H1 (cell line): ENCODE measurements at regions not wholly inside any gene's neighbourhood (a gene's known extent, or its start where the extent isn't known, plus 50 kb on each side); places are given as distances from the start of the nearest gene placed in this dataset.

Experiments
- CTCF ChIA-PET: fragments of 300-600 bp; sonication (Branson Sonifier 250); formaldehyde crosslinking; loops from one replicate; lab custom pipeline; 2021; ENCODE audit not compliant: partially characterized antibody; lab: Charles Lee
- POLR2A ChIA-PET: fragments of 300-600 bp; sonication (Branson Sonifier 250); formaldehyde crosslinking; loops from one replicate; lab custom pipeline; 2021; ENCODE audit warnings: inconsistent platforms; ENCODE audit not compliant: partially characterized antibody; lab: Charles Lee
- DNase-seq, 2 experiments: peaks; one replicate each; pipeline versions ENCODE4 v3.0.0 to v3.0.0-alpha.2; 2010 to 2022; ENCODE audit warnings: low spot score in 2 of 2, low read depth in 1 of 2, mixed read lengths in 1 of 2
- FAIRE-seq: peaks from 2 replicates; lab custom pipeline; 2011; peaks lifted over from hg19 to GRCh38; lab: Jason Lieb, UNC
- H2AFZ ChIP-seq: 2 replicates; pipeline ENCODE4 v1.8.1; 2012; ENCODE audit warnings: low read length, inconsistent platforms
- H2AK5ac ChIP-seq: 2 replicates; pipeline ENCODE4 v1.6.1; 2013; ENCODE audit warnings: low read depth, low read length
- H2BK120ac ChIP-seq: replicated peaks from 2 replicates; pipeline ENCODE3; 2013; ENCODE audit warnings: low read depth, low read length, inconsistent platforms
- H2BK12ac ChIP-seq: 2 replicates; pipeline ENCODE4 v1.6.1; 2013; ENCODE audit warnings: low read depth, low read length
- H2BK15ac ChIP-seq: 2 replicates; pipeline ENCODE4 v1.6.1; 2013; ENCODE audit warnings: low read length
- H2BK20ac ChIP-seq: 2 replicates; pipeline ENCODE4 v1.6.1; 2013; ENCODE audit warnings: low read length
- H2BK5ac ChIP-seq: 2 replicates; pipeline ENCODE4 v1.6.1; 2013; ENCODE audit warnings: low read depth, low read length
- H3K14ac ChIP-seq: 2 replicates; pipeline ENCODE4 v1.6.1; 2013; ENCODE audit warnings: inconsistent platforms; ENCODE audit not compliant: insufficient read length
- H3K18ac ChIP-seq: 2 replicates; pipeline ENCODE4 v1.6.1; 2013; ENCODE audit warnings: low read length; ENCODE audit errors: extremely low read depth
- H3K23ac ChIP-seq: 2 replicates; pipeline ENCODE4 v1.6.1; 2013; ENCODE audit warnings: inconsistent platforms; ENCODE audit not compliant: insufficient read length
- H3K23me2 ChIP-seq: 2 replicates; pipeline ENCODE4 v1.6.1; 2013; ENCODE audit warnings: low read depth, low read length
- H3K27ac ChIP-seq: 2 replicates; pipeline ENCODE4 v1.6.1; 2011; ENCODE audit warnings: low read depth, low read length, inconsistent platforms
- H3K27me3 ChIP-seq, 4 experiments: replicated peaks in 1 of 4; 1 replicate in 1 of 4; 2 replicates in 3 of 4; pipeline versions ENCODE4 v1.6.1 to v1.8.1; 2011 to 2013; ENCODE audit warnings: low read length in 3 of 4, mild to moderate bottlenecking in 3 of 4, inconsistent platforms in 2 of 4, mixed read lengths in 2 of 4, moderate library complexity in 1 of 4; ENCODE audit not compliant: control insufficient read depth in 3 of 4, insufficient read depth in 3 of 4; ENCODE audit errors: extremely low read depth in 1 of 4
- H3K36me3 ChIP-seq, 4 experiments: 2 replicates each; pipeline versions ENCODE4 v1.6.1 to v1.8.1; 2011 to 2013; ENCODE audit warnings: mild to moderate bottlenecking in 4 of 4, low read length in 3 of 4, moderate library complexity in 2 of 4, control low read depth in 1 of 4, inconsistent platforms in 1 of 4; ENCODE audit not compliant: insufficient read depth in 4 of 4, control insufficient read depth in 2 of 4
- H3K4ac ChIP-seq: replicated peaks from 2 replicates; pipeline ENCODE3; 2013; ENCODE audit warnings: low read length, low read depth, mixed read lengths, inconsistent platforms; ENCODE audit not compliant: insufficient read length
- H3K4me1 ChIP-seq, 4 experiments: replicated peaks in 1 of 4; 1 replicate in 1 of 4; 2 replicates in 3 of 4; pipeline versions ENCODE4 v1.6.1 to v1.8.1; 2011 to 2013; ENCODE audit warnings: low read length in 3 of 4, inconsistent platforms in 2 of 4, mixed read lengths in 1 of 4; ENCODE audit not compliant: insufficient read depth in 4 of 4, control insufficient read depth in 3 of 4
- H3K4me2 ChIP-seq, 2 experiments: 2 replicates each; pipeline versions ENCODE4 v1.6.1 to v1.8.1; 2011 to 2013; ENCODE audit warnings: low read depth in 2 of 2, low read length in 2 of 2, control low read depth in 1 of 2, inconsistent platforms in 1 of 2, mild to moderate bottlenecking in 1 of 2; ENCODE audit not compliant: insufficient read depth in 1 of 2
- H3K4me3 ChIP-seq, 4 experiments: fragments of 200-600, 300-600 bp in 1 of 4; sonication (generic), shearing (Covaris generic), sonication (Bioruptor Twin) in 1 of 4; 2 replicates each; pipeline versions ENCODE4 v1.5.1 to v1.8.1; 2011 to 2016; ENCODE audit warnings: low read length in 4 of 4, low read depth in 3 of 4, control low read depth in 2 of 4, inconsistent platforms in 2 of 4, mild to moderate bottlenecking in 2 of 4, mixed read lengths in 1 of 4, moderate library complexity in 1 of 4; ENCODE audit not compliant: insufficient read depth in 2 of 4; ENCODE audit errors: extremely low read depth in 1 of 4
- H3K56ac ChIP-seq: replicated peaks from 2 replicates; pipeline ENCODE3; 2013; ENCODE audit warnings: low read depth, mild to moderate bottlenecking, mixed read lengths, low read length, inconsistent platforms; ENCODE audit not compliant: insufficient read length
- H3K79me1 ChIP-seq: 2 replicates; pipeline ENCODE4 v1.6.1; 2013; ENCODE audit warnings: low read depth, low read length, control low read depth
- H3K79me2 ChIP-seq, 2 experiments: 2 replicates each; pipeline versions ENCODE4 v1.6.1 to v1.8.1; 2012 to 2013; ENCODE audit warnings: low read length in 2 of 2, mild to moderate bottlenecking in 2 of 2, inconsistent platforms in 1 of 2; ENCODE audit not compliant: insufficient read depth in 2 of 2, control insufficient read depth in 1 of 2
- H3K9ac ChIP-seq, 4 experiments: replicated peaks in 1 of 4; 1 replicate in 1 of 4; 2 replicates in 3 of 4; pipeline versions ENCODE4 v1.6.1 to v1.8.1; 2011 to 2013; ENCODE audit warnings: low read depth in 3 of 4, low read length in 3 of 4, control low read depth in 2 of 4, mild to moderate bottlenecking in 2 of 4, moderate library complexity in 2 of 4, inconsistent platforms in 1 of 4; ENCODE audit errors: extremely low read depth in 1 of 4
- H3K9me3 ChIP-seq, 2 experiments: 2 replicates each; pipeline versions ENCODE4 v1.6.1 to v1.8.1; 2012 to 2013; ENCODE audit warnings: mild to moderate bottlenecking in 2 of 2, moderate library complexity in 2 of 2, control low read depth in 1 of 2, inconsistent platforms in 1 of 2, low read depth in 1 of 2, low read length in 1 of 2, mixed read lengths in 1 of 2; ENCODE audit not compliant: insufficient read depth in 2 of 2
- H4K20me1 ChIP-seq, 2 experiments: replicated peaks in 1 of 2; 2 replicates each; pipeline versions ENCODE3 to v1.8.1; 2011 to 2013; ENCODE audit warnings: inconsistent platforms in 2 of 2, low read length in 2 of 2, mild to moderate bottlenecking in 1 of 2; ENCODE audit not compliant: insufficient read depth in 2 of 2, control insufficient read depth in 1 of 2
- H4K5ac ChIP-seq: 2 replicates; pipeline ENCODE4 v1.6.1; 2013; ENCODE audit warnings: low read length, low read depth, mixed read lengths, inconsistent platforms; ENCODE audit not compliant: insufficient read length
- H4K8ac ChIP-seq: 2 replicates; pipeline ENCODE4 v1.8.0; 2013; ENCODE audit warnings: mild to moderate bottlenecking, moderate library complexity, low read length, inconsistent platforms; ENCODE audit not compliant: insufficient read depth; ENCODE audit errors: extremely low read depth
- H4K91ac ChIP-seq: replicated peaks from 2 replicates; pipeline ENCODE3; 2013; ENCODE audit warnings: low read length, mixed read lengths, inconsistent platforms; ENCODE audit not compliant: insufficient read length
- CREB1 ChIP-seq: IDR thresholded peaks from 2 replicates; pipeline ENCODE4 v1.6.1; 2012; ENCODE audit warnings: inconsistent platforms
- GABPA ChIP-seq: IDR thresholded peaks from 2 replicates; pipeline ENCODE4 v1.6.1; 2011; ENCODE audit warnings: mild to moderate bottlenecking, low read length, moderate library complexity, borderline replicate concordance; ENCODE audit not compliant: insufficient read depth
- KDM4A ChIP-seq: IDR thresholded peaks from one replicate; pipeline ENCODE4 v1.7.1; 2012; ENCODE audit warnings: low read depth, mild to moderate bottlenecking, moderate library complexity, low read length, inconsistent platforms; ENCODE audit not compliant: severe bottlenecking
- NANOG ChIP-seq: IDR thresholded peaks from 2 replicates; pipeline ENCODE4 v1.6.1; 2011; ENCODE audit warnings: low read length, low read depth, mild to moderate bottlenecking, inconsistent platforms; ENCODE audit not compliant: insufficient read depth, poor library complexity, severe bottlenecking
- POU5F1 ChIP-seq: IDR thresholded peaks from 2 replicates; pipeline ENCODE4 v1.6.1; 2011; ENCODE audit warnings: low read depth, mild to moderate bottlenecking, low read length, moderate library complexity
- SUZ12 ChIP-seq: fragments of 200-600 bp; sonication (generic); IDR thresholded peaks from 2 replicates; pipeline ENCODE4 v1.6.1; 2012; ENCODE audit warnings: mild to moderate bottlenecking, inconsistent platforms, low read length, moderate library complexity, mixed read lengths
- TBP ChIP-seq: IDR thresholded peaks from 2 replicates; pipeline ENCODE4 v1.6.1; 2011; ENCODE audit warnings: low read depth, low read length, improper control_type of control experiment
- WGBS, 2 experiments: shearing (Covaris generic) in 1 of 2; methylation state at CpG; one replicate each; pipeline versions ENCODE4 v1.1.6 to v1.1.7; 2013 to 2015; ENCODE audit warnings: low lambda C conversion rate in 2 of 2, mixed read lengths in 2 of 2, inconsistent platforms in 1 of 2, low coverage in 1 of 2, missing lambda C conversion rate in 1 of 2; ENCODE audit not compliant: insufficient replicate concordance in 2 of 2, insufficient coverage in 1 of 2, insufficient read length in 1 of 2; ENCODE audit errors: extremely low coverage in 1 of 2, missing lambda C conversion rate in 1 of 2; 5-methylcytosine and 5-hydroxymethylcytosine counted together

GRCh38 chr3:162141272-162141791 is 644.7 kb downstream of the OTOL1 start:
- no peak overlapping the region for H2AK5ac ChIP-seq
- H2BK120ac ChIP-seq = no peak overlapping the region
- H3K14ac ChIP-seq = no peak overlapping the region
- H4K5ac ChIP-seq = no peak overlapping the region
- no peak overlapping the region for H3K56ac ChIP-seq
- H3K23ac ChIP-seq = no peak overlapping the region
- no peak overlapping the region for H4K91ac ChIP-seq
- H3K79me1 ChIP-seq = no peaks in the 10 kb centered on the region
- TF ChIP-seq CREB1 (no peak), SUZ12 (no peak), GABPA (no peak), NANOG (no peak), TBP (no peak), POU5F1 (no peak), KDM4A (no peak)
- no peak overlapping the region for H3K18ac ChIP-seq
- H3K27ac ChIP-seq = no peak overlapping the region
- H3K79me2 ChIP-seq = no peaks in the 10 kb centered on the region
- FAIRE-seq (no peak), DNase-seq (no peak)
- no peak overlapping the region for H2AFZ ChIP-seq
- H2BK20ac ChIP-seq = no peak overlapping the region
- H3K4me2 ChIP-seq = no peak overlapping the region
- no peak overlapping the region for H2BK15ac ChIP-seq
- ChIA-PET CTCF (no interaction called here), POLR2A (no interaction called here)
- H4K8ac ChIP-seq = no peak overlapping the region
- H4K20me1 ChIP-seq = no peaks in the 10 kb centered on the region
- 74% methylated on average over 2 of the region's 2 CpGs; no CpG with 5 or more reads in 1 of the 2 experiments for WGBS, 2 experiments
- no peak overlapping the region for H2BK12ac ChIP-seq
- no peak overlapping the region for H3K4me3 ChIP-seq
- H3K4ac ChIP-seq = no peak overlapping the region
- H3K9ac ChIP-seq = no peak overlapping the region
- no peak overlapping the region for H2BK5ac ChIP-seq
- H3K27me3 ChIP-seq = no peaks in the 10 kb centered on the region
- H3K23me2 ChIP-seq = no peaks in the 10 kb centered on the region
- no peaks in the 10 kb centered on the region for H3K9me3 ChIP-seq
- H3K36me3 ChIP-seq = no peaks in the 10 kb centered on the region
- no peaks in the 10 kb centered on the region for H3K4me1 ChIP-seq
